H9 (cell line): ENCODE measurements at regions not wholly inside any gene's neighbourhood (a gene's known extent, or its start where the extent isn't known, plus 50 kb on each side); places are given as distances from the start of the nearest gene placed in this dataset.

Experiments used
- DNase-seq: peaks from one replicate; pipeline ENCODE4 v3.0.0-alpha.2; 2017
- H2AFZ ChIP-seq: one replicate; pipeline ENCODE4 v1.6.1; 2013; ENCODE audit warnings: mild to moderate bottlenecking, low read length, control low read depth, moderate library complexity
- H2AK5ac ChIP-seq: 2 replicates; pipeline ENCODE4 v1.6.1; 2013; ENCODE audit warnings: low read length, control low read depth, mixed read lengths; ENCODE audit not compliant: insufficient read length
- H2BK120ac ChIP-seq: one replicate; pipeline ENCODE4 v1.6.1; 2013; ENCODE audit warnings: low read depth, mild to moderate bottlenecking, low read length, control low read depth, inconsistent platforms; ENCODE audit not compliant: poor library complexity, severe bottlenecking
- H2BK12ac ChIP-seq: 2 replicates; pipeline ENCODE4 v1.6.1; 2013; ENCODE audit warnings: low read length, control low read depth, mixed read lengths, low read depth; ENCODE audit not compliant: insufficient read length
- H2BK15ac ChIP-seq: 2 replicates; pipeline ENCODE4 v1.6.1; 2013; ENCODE audit warnings: low read depth, low read length, control low read depth
- H2BK20ac ChIP-seq: one replicate; pipeline ENCODE4 v1.6.1; 2013; ENCODE audit warnings: low read depth, mild to moderate bottlenecking, low read length, control low read depth, inconsistent platforms; ENCODE audit not compliant: poor library complexity, severe bottlenecking
- H2BK5ac ChIP-seq: 2 replicates; pipeline ENCODE4 v1.6.1; 2013; ENCODE audit warnings: low read length, control low read depth, mixed read lengths; ENCODE audit not compliant: insufficient read length
- H3K14ac ChIP-seq: 2 replicates; pipeline ENCODE4 v1.6.1; 2013; ENCODE audit warnings: low read length, control low read depth; ENCODE audit not compliant: insufficient read depth
- H3K18ac ChIP-seq: 2 replicates; pipeline ENCODE4 v1.6.1; 2013; ENCODE audit warnings: low read depth, mild to moderate bottlenecking, mixed read lengths, low read length, control low read depth; ENCODE audit not compliant: insufficient read length
- H3K23ac ChIP-seq: 2 replicates; pipeline ENCODE4 v1.6.1; 2013; ENCODE audit warnings: low read length, control low read depth, mixed read lengths, low read depth; ENCODE audit not compliant: insufficient read length
- H3K23me2 ChIP-seq: 2 replicates; pipeline ENCODE4 v1.6.1; 2013; ENCODE audit warnings: low read depth, mild to moderate bottlenecking, mixed read lengths, low read length, control low read depth; ENCODE audit not compliant: insufficient read length, poor library complexity, severe bottlenecking
- H3K27ac ChIP-seq: 2 replicates; pipeline ENCODE4 v1.5.1; 2013; ENCODE audit warnings: low read length, control low read depth, mixed read lengths, low read depth; ENCODE audit not compliant: insufficient read length
- H3K27me3 ChIP-seq: 2 replicates; pipeline ENCODE4 v1.6.1; 2013; ENCODE audit warnings: low read length, control low read depth, inconsistent platforms; ENCODE audit not compliant: insufficient read depth
- H3K4ac ChIP-seq: 2 replicates; pipeline ENCODE4 v1.6.1; 2013; ENCODE audit warnings: low read depth, mild to moderate bottlenecking, control low read depth, inconsistent platforms, low read length, moderate library complexity
- H3K4me1 ChIP-seq: 2 replicates; pipeline ENCODE4 v1.6.1; 2013; ENCODE audit warnings: low read length, control low read depth, inconsistent platforms; ENCODE audit not compliant: insufficient read depth
- H3K4me2 ChIP-seq: 2 replicates; pipeline ENCODE4 v1.6.1; 2013; ENCODE audit warnings: low read length, control low read depth, mixed read lengths; ENCODE audit not compliant: insufficient read length, insufficient read depth
- H3K56ac ChIP-seq: 2 replicates; pipeline ENCODE4 v1.6.1; 2013; ENCODE audit warnings: low read depth, mild to moderate bottlenecking, mixed read lengths, low read length, control low read depth; ENCODE audit not compliant: insufficient read length
- H3K79me1 ChIP-seq: 2 replicates; pipeline ENCODE4 v1.6.1; 2013; ENCODE audit warnings: low read depth, mild to moderate bottlenecking, moderate library complexity, low read length, control low read depth, inconsistent platforms; ENCODE audit not compliant: insufficient read depth, poor library complexity, severe bottlenecking
- H3K79me2 ChIP-seq: 2 replicates; pipeline ENCODE4 v1.6.1; 2013; ENCODE audit warnings: low read length, control low read depth, inconsistent platforms; ENCODE audit not compliant: insufficient read depth
- H3K9ac ChIP-seq: 2 replicates; pipeline ENCODE4 v1.6.1; 2013; ENCODE audit warnings: low read length, control low read depth, mixed read lengths; ENCODE audit not compliant: insufficient read length; ENCODE audit errors: extremely low read depth
- H3K9me3 ChIP-seq: one replicate; pipeline ENCODE4 v1.6.1; 2013; ENCODE audit warnings: low read depth, low read length, inconsistent platforms; ENCODE audit not compliant: control insufficient read depth
- H3T11ph ChIP-seq: one replicate; pipeline ENCODE4 v1.6.1; 2013; ENCODE audit warnings: mild to moderate bottlenecking, low read length, control low read depth, inconsistent platforms
- H4K20me1 ChIP-seq: one replicate; pipeline ENCODE4 v1.6.1; 2013; ENCODE audit not compliant: control insufficient read depth, insufficient read length, insufficient read depth
- H4K5ac ChIP-seq: 2 replicates; pipeline ENCODE4 v1.6.1; 2013; ENCODE audit warnings: low read depth, mild to moderate bottlenecking, mixed read lengths, low read length, control low read depth; ENCODE audit not compliant: insufficient read length
- H4K8ac ChIP-seq: replicated peaks from 2 replicates; pipeline ENCODE4 v1.6.1; 2013; ENCODE audit warnings: low read length, control low read depth, mixed read lengths, low read depth; ENCODE audit not compliant: insufficient read length
- H4K91ac ChIP-seq: 2 replicates; pipeline ENCODE4 v1.6.1; 2013; ENCODE audit warnings: low read depth, mild to moderate bottlenecking, moderate library complexity, mixed read lengths, low read length, control low read depth; ENCODE audit not compliant: insufficient read length
- H3K27ac Mint-ChIP-seq, 3 experiments: 2 replicates in 2 of 3; 3 replicates in 1 of 3; pipeline ENCODE4 v1.8.0; 2020 to 2021; ENCODE audit warnings: mixed read lengths in 3 of 3, mild to moderate bottlenecking in 1 of 3, moderate library complexity in 1 of 3
- H3K27me3 Mint-ChIP-seq: 2 replicates; pipeline ENCODE4 v1.8.0; 2021; ENCODE audit warnings: low read depth, mild to moderate bottlenecking, moderate library complexity, mixed read lengths
- H3K36me3 Mint-ChIP-seq, 3 experiments: 2 replicates in 2 of 3; 3 replicates in 1 of 3; pipeline ENCODE4 v1.8.0; 2020 to 2021; ENCODE audit warnings: low read depth in 3 of 3, mixed read lengths in 3 of 3; ENCODE audit not compliant: insufficient read depth in 1 of 3
- H3K4me1 Mint-ChIP-seq, 2 experiments: 2 replicates each; pipeline ENCODE4 v1.8.0; 2020; ENCODE audit warnings: mixed read lengths in 2 of 2
- H3K4me3 Mint-ChIP-seq, 2 experiments: 2 replicates in 1 of 2; 3 replicates in 1 of 2; pipeline ENCODE4 v1.8.0; 2020 to 2021; ENCODE audit warnings: mild to moderate bottlenecking in 2 of 2, mixed read lengths in 2 of 2, moderate library complexity in 1 of 2
- H3K9me3 Mint-ChIP-seq, 2 experiments: 2 replicates in 1 of 2; 3 replicates in 1 of 2; pipeline ENCODE4 v1.8.0; 2020; ENCODE audit warnings: mild to moderate bottlenecking in 2 of 2, mixed read lengths in 2 of 2, moderate library complexity in 1 of 2
- CTCF ChIP-seq: fragments of 200-600 bp; sonication (generic); conservative IDR thresholded peaks from 3 replicates; pipeline ENCODE4 v1.8.0; 2021; ENCODE audit warnings: antibody characterized with exemption, mild to moderate bottlenecking
- WGBS: extraction: QIAGEN DNeasy Blood & Tissue Kit; methylation state at CpG from one replicate; pipeline ENCODE4 v1.1.7; 2013; ENCODE audit warnings: missing lambda C conversion rate, low lambda C conversion rate, mixed read lengths; ENCODE audit not compliant: insufficient read length; ENCODE audit errors: extremely low coverage; 5-methylcytosine and 5-hydroxymethylcytosine counted together

GRCh38 chr12:92403210-92404175, 257.8 kb upstream of the BTG1 start:
- Histone ChIP-seq H2AFZ (no peak overlapping the region), H2BK20ac (no peak overlapping the region), H4K8ac (no peak overlapping the region), H3K14ac (no peak overlapping the region), H3K27me3 (no peaks in the 10 kb centered on the region), H3K79me1 (no peaks in the 10 kb centered on the region), H3K23me2 (no peaks in the 10 kb centered on the region), H3K23ac (no peak overlapping the region), H3K79me2 (no peaks in the 10 kb centered on the region), H3K4ac (no peak overlapping the region), H2AK5ac (no peak overlapping the region), H2BK15ac (no peak overlapping the region), H4K5ac (no peak overlapping the region), H3K4me1 (no peaks in the 10 kb centered on the region), H2BK5ac (no peak overlapping the region), H3K18ac (no peak overlapping the region), H3T11ph (no peak overlapping the region), H3K4me2 (no peak overlapping the region), H4K91ac (no peak overlapping the region), H3K56ac (no peak overlapping the region), H3K9me3 (no peaks in the 10 kb centered on the region), H4K20me1 (no peaks in the 10 kb centered on the region), H2BK120ac (no peak overlapping the region), H2BK12ac (no peak overlapping the region), H3K27ac (no peak overlapping the region), H3K9ac (no peak overlapping the region)
- TF ChIP-seq CTCF: no peak
- Mint-ChIP-seq H3K4me3 (no peak overlapping the region), H3K4me1 (peaks cover 10 to 13% of the 10 kb centered on the region in 2 experiments; a peak in 3 of 4 replicates), H3K27ac (no peak overlapping the region), H3K9me3 (peaks cover 6% of the 10 kb centered on the region in 2 experiments; a peak in 4 of 5 replicates), H3K36me3 (peaks cover 0 to 6% (median 0%) of the 10 kb centered on the region in 3 experiments; a peak in 2 of 7 replicates), H3K27me3 (peaks cover 3% of the 10 kb centered on the region; the same call in 1 of the 2 replicates)
- WGBS: no CpG with 5 or more reads among the region's 3 CpGs
- DNase-seq: no peak
